GM21717 (cell line): ENCODE measurements at regions not wholly inside any gene's neighbourhood (a gene's known extent, or its start where the extent isn't known, plus 50 kb on each side); places are given as distances from the start of the nearest gene placed in this dataset.
"Not testable (repeated sequence)": the region's sequence is repeated elsewhere in the genome, so short reads cannot be mapped to it uniquely, and the experiment has no call there.

Experiments used
- ATAC-seq: cut with Tn5 transposase; IDR thresholded peaks from one replicate; pipeline ENCODE4 v1.9.1; 2021; ENCODE audit warnings: mild to moderate bottlenecking, moderate library complexity; ENCODE audit not compliant: unreplicated experiment

DNA sequence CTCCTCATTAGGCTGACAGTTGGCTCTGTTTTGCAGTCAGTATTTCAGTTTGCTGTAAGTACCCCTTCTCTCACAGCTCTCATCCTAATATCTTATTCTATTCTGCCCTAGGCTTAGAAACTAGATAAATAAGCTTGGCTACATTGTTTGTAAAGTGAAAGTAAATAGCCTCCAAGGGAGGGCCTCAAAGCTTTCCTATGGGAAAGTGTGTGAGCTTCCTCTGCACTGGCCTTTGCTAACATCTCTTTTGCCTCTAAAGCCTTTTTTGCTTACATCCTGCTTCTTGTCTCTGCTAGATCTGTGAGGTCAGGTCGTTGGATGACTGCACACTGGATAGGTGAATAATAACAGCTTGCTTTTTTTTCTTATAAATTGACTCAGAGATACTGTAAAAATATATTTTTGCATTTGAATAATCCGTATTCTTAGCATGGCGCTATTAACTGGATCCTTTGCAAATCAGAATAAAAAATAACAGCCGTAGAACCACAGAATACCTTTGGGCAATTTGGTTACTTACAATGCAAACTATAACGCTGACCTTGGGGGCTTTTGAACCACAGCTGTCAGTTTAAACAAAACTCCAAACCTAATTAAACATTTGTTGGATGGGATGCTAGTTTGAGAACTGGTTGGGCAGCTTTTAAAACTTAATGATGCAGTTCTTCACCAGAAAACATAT, 55.1 kb downstream of the TTC6 start:
- no peak for ATAC-seq

DNA sequence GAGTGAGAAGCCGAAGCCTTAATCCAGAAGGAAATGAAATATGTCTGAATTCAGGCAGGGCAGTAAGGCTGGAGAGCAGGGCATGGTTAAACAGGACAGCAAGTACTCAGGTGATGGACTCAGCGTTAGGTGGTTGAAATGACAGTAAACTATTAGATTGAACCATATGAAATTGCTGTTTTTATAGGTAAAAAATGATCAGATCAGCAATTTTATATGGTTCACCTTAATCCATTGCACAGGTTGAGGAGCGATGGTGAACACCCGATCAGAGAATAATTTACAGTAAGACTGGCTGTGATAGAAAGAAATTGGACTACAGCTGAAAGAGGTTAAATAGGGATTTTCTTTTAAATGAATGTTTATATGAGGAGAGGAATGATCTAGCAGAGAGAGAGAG, 56.6 kb downstream of the TTC6 start:
- no peak for ATAC-seq

GRCh38 chr14:37655418-37655817, 60.0 kb downstream of the TTC6 start:
- ATAC-seq, result no peak

DNA sequence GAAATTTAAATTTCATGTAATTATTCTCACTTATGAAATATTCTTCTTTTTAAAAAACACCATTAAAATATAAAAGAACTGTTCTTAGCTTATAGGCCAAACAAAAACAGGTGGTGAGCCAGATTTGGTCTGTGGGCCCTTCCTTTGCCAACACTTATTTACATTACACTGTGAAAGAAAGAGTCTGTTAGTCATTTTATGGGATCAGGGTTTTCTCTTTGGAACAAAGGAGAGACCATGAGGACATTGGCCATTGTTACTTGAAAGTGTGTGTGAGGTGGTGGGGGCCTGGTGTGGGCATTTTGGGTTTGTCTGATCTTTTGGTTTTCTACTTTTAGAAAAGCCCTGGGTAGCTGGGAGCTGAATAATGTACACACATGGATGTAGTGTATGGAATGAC, 62.7 kb downstream of the TTC6 start:
- no peak for ATAC-seq

GRCh38 chr14:37663498-37663897, 68.1 kb downstream of the TTC6 start:
- ATAC-seq, result no peak

DNA sequence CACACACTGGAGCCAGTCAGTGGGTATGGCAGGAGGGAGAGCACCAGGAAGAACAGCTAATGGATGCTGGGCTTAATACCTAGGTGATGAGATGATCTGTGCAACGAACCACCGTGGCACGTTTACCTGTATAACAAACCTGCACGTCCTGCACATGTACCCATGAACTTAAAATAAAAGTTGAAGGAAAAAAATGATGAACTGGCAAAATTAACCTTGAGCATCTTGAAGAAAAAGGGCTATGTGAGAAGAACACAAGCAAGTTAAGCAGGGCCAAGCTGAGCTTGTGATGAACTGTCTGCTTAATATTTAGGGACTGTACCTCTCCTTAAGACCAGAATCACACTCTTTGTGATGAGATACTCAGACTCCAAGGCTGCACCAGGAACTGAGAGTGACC, 70.0 kb downstream of the TTC6 start:
- no peak for ATAC-seq

DNA sequence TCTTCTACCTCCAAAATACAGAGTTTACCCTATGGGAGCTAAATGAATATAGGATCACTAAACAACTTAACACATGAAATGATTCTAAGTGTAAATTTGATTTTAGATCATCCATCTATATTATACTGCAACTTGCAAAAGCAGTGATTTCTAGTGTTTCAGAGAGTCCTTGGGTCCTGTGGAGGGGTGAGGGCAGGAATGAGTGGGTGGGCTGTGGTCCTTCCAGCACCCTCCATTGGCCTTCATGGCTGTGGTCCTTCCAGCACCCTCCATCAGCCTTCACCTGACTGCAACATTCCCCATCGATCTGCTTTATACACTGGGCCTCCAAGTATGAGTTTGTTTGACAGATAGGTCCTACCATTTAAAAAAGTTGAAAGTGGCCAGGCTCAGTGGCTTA, 70.5 kb downstream of the TTC6 start:
- ATAC-seq, result no peak

DNA sequence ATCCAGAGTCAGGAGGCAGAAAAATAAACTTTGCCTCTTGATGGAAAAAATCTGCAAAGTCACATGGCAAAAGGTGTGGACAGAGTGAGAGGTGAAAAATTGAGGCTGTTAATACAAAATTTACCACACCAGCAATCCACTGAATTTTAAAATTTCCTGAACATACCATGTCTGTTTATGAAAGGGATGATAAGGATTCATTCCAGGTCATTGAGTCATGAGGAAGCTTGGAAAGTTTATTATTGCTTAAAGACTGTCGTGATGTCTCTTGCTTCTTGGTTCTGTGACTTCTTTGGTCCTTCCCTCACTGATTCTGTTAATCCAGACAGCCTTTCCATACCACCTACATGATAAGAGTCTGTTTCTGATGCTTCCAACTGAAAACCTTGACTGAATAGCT, 73.2 kb downstream of the TTC6 start:
- no peak for ATAC-seq

DNA sequence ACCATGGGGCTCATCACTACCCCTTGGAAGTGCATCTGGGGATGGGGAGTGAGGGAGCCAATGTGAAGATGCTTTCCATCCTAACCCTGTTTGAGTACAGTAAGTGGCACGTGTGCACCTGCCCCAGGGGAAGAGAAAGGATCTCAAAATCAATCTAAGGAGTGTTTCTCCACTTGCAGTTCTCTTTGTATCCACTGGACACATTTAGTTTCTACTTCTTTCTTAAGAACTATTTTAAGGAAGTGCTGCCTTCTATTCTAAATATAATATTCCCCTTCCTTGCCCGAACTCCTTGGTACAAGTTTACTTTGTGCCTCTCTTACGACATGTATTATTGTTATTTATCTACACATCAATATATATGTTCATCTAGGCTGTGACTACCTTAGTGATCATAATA, 73.8 kb downstream of the TTC6 start:
- no peak for ATAC-seq

DNA sequence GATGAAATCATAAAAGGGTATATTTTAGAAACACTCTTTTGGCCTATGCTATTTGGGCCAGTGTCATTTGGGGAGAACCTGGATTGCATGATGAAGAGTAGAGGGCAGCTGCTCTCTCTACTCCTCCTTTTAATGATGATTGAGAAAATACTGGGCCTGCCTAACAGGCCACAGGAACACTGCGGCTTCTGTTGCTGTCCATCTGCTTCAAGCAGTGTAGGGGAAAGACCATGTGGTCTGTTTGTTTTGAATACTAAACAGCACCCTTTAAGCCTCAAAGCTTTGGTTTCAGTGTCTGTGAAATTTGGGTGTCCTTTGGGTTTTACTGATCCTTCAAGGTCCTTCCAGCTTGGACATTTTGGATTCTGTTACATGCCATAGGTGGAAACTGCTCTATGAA, 78.0 kb downstream of the TTC6 start:
- ATAC-seq, result no peak

DNA sequence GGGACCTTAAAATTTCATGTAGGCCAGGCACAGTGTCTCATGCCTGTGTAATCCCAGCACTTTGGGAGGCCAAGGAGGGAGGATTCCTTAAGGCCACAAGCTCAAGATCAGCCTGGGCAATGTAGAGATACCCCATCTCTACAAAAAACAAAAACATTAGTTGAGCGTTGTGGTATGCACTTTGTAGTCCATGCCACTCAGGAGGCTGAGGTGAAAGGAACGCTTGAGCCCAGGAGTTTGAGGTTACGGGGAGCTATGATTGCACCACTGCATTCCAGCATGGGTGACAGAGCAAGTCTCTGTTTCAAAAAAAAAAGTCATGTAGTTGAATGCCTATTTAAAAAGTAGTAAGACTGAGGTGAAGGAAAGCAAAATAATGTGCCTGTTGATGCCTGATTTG, 83.5 kb downstream of the TTC6 start:
- no peak for ATAC-seq

GRCh38 chr14:37681486-37681885, 86.1 kb downstream of the TTC6 start:
- no peak for ATAC-seq

GRCh38 chr14:37692680-37693079, 97.3 kb downstream of the TTC6 start:
- ATAC-seq, result not testable (repeated sequence)

DNA sequence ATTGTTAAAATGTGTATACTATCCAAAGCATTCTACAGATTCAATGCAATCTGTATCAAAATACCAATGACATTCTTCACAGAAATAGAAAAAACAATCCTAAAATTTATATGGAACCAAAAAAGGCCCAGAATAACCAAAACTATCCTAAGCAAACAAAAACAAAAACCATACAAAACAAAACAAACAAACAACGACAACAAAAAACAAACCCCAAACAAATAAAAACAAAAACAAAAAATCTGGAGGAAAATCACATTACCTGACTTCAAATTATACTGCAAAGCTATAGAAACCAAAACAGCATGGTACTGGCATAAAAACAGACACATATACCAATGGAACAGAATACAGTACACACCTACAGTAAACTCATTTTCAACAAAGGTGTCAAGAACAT, 98.0 kb downstream of the TTC6 start:
- ATAC-seq, result not testable (repeated sequence)

GRCh38 chr14:37695866-37696265, 100.4 kb downstream of the TTC6 start:
- ATAC-seq, result no peak

DNA sequence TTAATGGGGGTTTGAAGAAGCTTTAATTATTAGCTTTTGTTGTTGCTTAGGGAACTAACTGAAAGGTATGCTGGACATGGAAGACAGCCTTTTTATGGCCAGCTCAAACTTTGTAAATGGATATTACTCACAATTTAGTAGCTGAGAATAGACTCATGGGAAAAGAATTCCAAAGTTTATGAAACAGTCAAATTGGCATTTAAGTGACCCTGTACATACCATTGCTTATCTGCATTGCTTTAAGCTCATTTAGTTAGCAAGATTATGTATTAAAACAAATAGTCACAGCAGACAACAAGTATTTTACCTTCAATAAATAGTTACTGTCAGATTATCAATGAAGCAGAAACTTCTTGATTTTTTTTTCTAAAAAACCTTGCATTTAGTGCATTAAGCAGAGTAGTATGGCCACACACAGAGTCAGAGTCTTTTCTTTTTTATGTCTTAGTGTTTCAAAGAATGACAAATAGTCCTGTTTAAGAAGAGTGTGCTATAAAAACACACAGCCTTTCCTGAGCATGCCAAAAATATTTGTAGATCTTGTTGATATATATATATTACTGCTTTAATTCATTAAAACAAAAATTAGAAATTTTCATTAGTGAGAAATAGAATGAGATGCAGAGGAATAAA, 102.2 kb downstream of the TTC6 start:
- ATAC-seq, result no peak

DNA sequence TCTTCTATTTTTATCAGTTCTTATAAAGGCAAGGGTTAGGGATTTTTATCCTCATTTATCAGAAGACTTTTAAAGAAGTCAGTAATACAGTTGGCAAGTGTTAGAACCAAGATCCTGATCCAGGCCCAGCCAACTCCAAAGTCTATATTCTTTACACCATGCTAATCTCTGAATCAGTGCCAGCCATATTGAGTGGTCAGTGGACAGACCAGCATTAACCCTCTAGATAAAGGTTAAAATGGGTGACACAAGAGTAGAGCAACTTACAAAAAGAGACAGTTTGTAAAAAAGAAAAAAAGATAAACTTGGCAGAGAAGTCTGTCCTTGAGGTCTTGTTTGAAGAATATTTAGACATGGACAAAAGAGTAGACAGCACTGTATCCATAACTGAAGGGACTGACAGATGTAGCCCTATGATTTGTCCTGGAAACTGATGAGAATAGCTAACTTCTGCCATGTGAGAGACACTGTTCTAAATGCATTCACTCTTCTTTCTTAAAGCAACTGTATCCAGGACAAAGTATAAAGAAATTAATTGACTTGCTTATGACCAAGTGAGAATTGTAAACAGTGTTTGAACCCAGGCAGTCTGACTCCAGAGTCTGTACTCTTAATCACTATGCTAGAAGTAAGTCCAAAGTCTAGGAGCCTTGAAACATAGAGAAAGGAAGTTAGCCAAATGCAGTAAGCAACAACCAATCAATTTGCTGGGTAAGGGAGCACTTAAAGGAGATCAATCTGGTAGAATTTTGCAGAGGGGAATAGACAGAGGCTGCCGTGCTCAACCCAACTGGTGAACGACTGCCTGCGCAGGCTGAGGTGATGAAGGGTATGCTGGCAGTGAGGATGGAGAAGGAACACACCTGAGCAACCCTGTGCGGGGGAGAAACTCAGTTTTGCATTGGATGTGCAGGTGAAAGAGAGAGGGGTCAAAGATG, 103.7 kb downstream of the TTC6 start:
- ATAC-seq, result no peak

GRCh38 chr14:37707716-37708115, 112.3 kb downstream of the TTC6 start:
- ATAC-seq, result no peak

DNA sequence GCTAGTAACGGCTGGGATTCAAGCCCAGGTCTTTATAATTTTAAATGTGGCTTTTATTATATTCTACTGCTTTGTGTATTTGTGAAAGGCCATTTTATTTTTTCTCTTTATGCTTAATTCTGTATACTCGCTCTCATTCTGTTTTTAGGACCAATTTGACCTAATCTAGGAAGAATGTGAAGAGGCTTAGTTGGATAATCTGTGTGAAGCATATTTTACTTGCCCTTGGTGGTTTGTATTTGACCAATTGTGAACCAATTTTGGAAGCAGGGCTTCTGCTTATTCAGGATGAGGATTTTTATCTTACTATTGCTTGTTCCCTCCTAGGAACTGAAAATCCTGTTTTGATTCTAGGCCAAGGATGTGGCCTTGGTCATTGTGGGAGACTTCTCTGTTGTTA, 113.1 kb downstream of the TTC6 start:
- ATAC-seq, result no peak

DNA sequence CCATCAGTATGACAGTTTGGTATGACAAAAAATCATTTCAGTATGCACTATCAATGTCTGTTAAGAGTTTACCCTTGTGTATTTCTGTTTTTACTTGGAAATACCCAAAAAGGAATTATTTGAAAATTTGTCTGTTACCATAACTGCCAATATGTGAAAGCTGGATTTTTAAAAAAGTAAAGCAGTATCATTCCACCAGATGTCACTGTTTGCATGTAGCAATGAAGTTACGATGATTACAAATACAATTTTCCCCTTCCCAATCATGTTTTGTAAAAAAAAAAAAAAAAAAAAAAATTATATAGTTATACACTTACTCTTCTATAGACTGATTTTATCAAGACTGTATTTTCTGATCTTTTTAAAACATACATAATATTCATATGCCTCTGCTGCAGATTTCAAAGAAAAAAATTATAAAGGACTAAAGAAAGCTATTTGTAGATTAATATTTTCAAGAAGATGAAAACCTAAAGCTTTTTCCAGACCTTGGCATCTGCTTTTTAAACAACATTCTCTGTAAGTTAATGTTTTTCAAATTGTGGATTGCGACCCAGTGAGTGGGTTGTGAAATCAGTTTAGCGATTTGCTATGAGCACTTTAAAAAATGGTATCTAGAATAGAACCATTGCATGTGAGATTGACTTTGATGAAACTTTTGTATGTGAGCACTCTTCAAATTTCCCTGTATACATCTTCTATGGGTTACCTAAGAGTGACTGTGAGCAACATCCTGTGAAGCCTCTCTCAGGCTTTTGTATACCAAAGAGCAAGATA, 114.2 kb downstream of the TTC6 start:
- ATAC-seq, result no peak

DNA sequence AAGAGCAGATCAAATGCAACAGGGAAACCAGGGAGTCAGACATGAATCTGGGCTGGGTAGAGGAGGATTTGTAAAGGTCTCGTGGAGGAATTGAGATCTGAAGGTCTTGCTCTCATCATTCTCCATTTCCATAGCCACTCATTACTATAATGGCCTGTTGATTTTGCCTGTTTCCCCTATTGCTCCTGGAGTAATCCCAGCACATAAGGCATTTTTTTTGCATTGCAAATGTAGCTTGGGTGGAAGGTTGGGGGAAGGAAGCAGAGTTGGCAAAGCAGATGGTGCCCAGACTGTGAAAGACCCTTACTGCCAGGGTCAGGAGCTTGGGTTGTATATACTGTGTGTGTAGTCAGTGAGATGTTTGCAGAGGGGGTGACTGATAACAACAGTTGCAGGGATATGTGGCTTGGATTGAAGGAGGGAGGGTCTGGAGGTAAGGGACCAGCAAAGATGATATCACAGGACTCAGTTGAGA, 116.0 kb downstream of the TTC6 start:
- no peak for ATAC-seq
